DOHH2 (cell line): ENCODE measurements at regions not wholly inside any gene's neighbourhood (a gene's known extent, or its start where the extent isn't known, plus 50 kb on each side); places are given as distances from the start of the nearest gene placed in this dataset.
"Not testable (repeated sequence)": the region's sequence is repeated elsewhere in the genome, so short reads cannot be mapped to it uniquely, and the experiment has no call there.

Source experiments
- H3F3A ChIP-seq: fragments of 200-600 bp; sonication (generic), shearing (Covaris generic); 2 replicates; pipeline ENCODE4 v1.6.0; 2016; ENCODE audit warnings: antibody characterized with exemption, mild to moderate bottlenecking; ENCODE audit not compliant: control insufficient read depth, insufficient read depth
- H3K27ac ChIP-seq: fragments of 200-600 bp; sonication (generic); 2 replicates; pipeline ENCODE4 v1.5.1; 2014; ENCODE audit warnings: low read depth, mild to moderate bottlenecking, low read length, moderate library complexity
- H3K27me3 ChIP-seq: fragments of 200-600 bp; sonication (generic); 2 replicates; pipeline ENCODE4 v1.6.1; 2014; ENCODE audit warnings: mild to moderate bottlenecking, low read length, mixed read lengths; ENCODE audit not compliant: control insufficient read depth
- H3K36me3 ChIP-seq: fragments of 200-600 bp; sonication (generic); 2 replicates; pipeline ENCODE4 v1.6.1; 2014; ENCODE audit warnings: mild to moderate bottlenecking, low read length, moderate library complexity, mixed read lengths; ENCODE audit not compliant: control insufficient read depth
- H3K4me1 ChIP-seq: fragments of 200-600 bp; sonication (generic); 2 replicates; pipeline ENCODE4 v1.6.1; 2014; ENCODE audit warnings: mild to moderate bottlenecking, low read length, mixed read lengths; ENCODE audit not compliant: control insufficient read depth
- H3K4me2 ChIP-seq: fragments of 200-600 bp; sonication (generic); 2 replicates; pipeline ENCODE4 v1.6.0; 2014; ENCODE audit warnings: mild to moderate bottlenecking, low read length, moderate library complexity
- H3K4me3 ChIP-seq: fragments of 200-600 bp; sonication (generic); 2 replicates; pipeline ENCODE4 v1.5.1; 2014; ENCODE audit warnings: mild to moderate bottlenecking, low read length, mixed read lengths
- H3K79me2 ChIP-seq: fragments of 200-600 bp; sonication (generic); 2 replicates; pipeline ENCODE4 v1.6.1; 2014; ENCODE audit warnings: mild to moderate bottlenecking, low read length, mixed read lengths; ENCODE audit not compliant: control insufficient read depth
- H3K9me2 ChIP-seq: fragments of 200-600 bp; sonication (generic); replicated peaks from 2 replicates; pipeline ENCODE4 v1.6.1; 2014; ENCODE audit warnings: mild to moderate bottlenecking, low read length, mixed read lengths; ENCODE audit not compliant: control insufficient read depth
- H3K9me3 ChIP-seq: fragments of 200-600 bp; sonication (generic); 2 replicates; pipeline ENCODE4 v1.6.1; 2014; ENCODE audit warnings: antibody characterized with exemption, low read length, mixed read lengths; ENCODE audit not compliant: control insufficient read depth, insufficient read depth
- H4K20me1 ChIP-seq: fragments of 200-600 bp; sonication (generic); 2 replicates; pipeline ENCODE4 v1.6.0; 2014; ENCODE audit warnings: low read depth, mild to moderate bottlenecking, antibody characterized with exemption, low read length, moderate library complexity; ENCODE audit not compliant: control insufficient read depth, insufficient read depth
- CTCF ChIP-seq: fragments of 200-600 bp; sonication (generic); IDR thresholded peaks from one replicate; pipeline ENCODE4 v1.5.1; 2014; ENCODE audit warnings: antibody characterized with exemption, mild to moderate bottlenecking, low read depth, low read length; ENCODE audit not compliant: poor library complexity, severe bottlenecking
- EZH2phosphoT487 ChIP-seq: fragments of 200-600 bp; sonication (generic); IDR thresholded peaks from 2 replicates; pipeline ENCODE4 v1.6.1; 2017; ENCODE audit warnings: borderline replicate concordance, mild to moderate bottlenecking, antibody characterized with exemption, low read length, moderate library complexity, mixed read lengths

DNA sequence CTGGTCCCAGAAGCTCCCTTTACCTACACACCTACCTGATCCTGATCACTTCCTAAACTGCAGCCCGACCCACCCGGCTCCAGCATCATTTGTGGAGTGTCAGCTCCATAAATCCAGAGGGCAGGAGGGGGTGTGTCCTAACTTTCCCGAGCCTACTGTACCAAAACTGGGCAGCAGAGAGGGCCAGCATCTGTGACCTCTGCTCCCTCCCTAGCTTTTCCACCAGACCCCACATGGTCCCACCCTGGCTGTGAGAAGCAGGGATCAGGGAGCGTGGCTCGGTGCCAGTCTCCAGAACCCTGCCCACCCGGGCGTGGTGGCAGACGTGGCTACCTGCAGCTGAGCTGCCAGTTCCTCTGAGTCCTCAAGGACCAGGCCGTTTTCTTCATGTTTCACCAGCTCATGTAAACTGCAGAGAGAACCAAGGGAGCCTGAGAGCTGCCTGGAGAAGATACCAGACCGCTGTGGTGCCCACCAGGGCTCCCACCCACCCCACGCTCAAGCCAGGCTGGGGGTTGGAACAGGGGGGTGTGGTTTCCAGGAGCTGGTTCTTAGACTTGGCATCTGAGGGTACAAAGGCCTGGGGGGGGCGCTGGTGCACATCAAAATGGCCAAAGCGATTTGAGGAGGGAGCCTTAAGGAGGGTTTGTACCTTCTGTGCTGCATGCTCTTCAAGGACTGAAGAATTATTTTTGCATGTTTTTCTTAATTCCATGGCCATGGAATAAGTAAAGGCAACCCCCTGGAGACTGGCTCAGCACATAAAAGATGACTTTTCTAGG is 76.7 kb upstream of the DRD5 start:
- Histone ChIP-seq H3K36me3 (no peaks in the 10 kb centered on the region), H3K4me3 (no peak overlapping the region), H3K4me2 (no peak overlapping the region), H3K9me2 (no peaks in the 10 kb centered on the region), H3K4me1 (peaks cover 3% of the 10 kb centered on the region), H3K79me2 (no peaks in the 10 kb centered on the region), H3F3A (no peaks in the 10 kb centered on the region), H3K9me3 (no peaks in the 10 kb centered on the region), H3K27ac (no peak overlapping the region), H4K20me1 (no peaks in the 10 kb centered on the region), H3K27me3 (no peaks in the 10 kb centered on the region)
- TF ChIP-seq EZH2phosphoT487 (no peak), CTCF (no peak)

DNA sequence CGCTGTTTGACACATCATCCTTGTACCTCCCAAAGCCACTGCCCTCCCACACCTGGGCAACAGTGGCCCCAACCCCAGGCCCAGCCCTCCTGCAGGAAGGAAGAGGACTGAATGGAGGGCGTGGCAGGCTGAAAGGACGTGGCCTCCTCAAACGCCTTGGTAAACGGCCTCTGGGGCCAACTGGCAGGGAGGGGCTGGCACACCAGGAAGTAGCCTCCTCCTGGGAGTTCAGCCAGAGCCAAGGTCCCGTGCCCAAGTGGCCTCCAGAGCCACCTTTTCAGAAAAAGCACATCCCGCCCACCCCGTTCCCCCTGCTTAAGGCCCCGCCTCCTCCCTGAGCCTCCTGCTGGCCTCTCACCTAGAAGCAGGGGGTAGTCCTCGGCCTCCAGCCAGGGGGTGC is 74.2 kb upstream of the DRD5 start:
- not testable (repeated sequence) for H3K4me3 ChIP-seq, H3K27ac ChIP-seq, H3K4me2 ChIP-seq, H3K4me1 ChIP-seq, H3K79me2 ChIP-seq, H3F3A ChIP-seq, H3K27me3 ChIP-seq, H4K20me1 ChIP-seq, H3K9me3 ChIP-seq, H3K36me3 ChIP-seq, H3K9me2 ChIP-seq

DNA sequence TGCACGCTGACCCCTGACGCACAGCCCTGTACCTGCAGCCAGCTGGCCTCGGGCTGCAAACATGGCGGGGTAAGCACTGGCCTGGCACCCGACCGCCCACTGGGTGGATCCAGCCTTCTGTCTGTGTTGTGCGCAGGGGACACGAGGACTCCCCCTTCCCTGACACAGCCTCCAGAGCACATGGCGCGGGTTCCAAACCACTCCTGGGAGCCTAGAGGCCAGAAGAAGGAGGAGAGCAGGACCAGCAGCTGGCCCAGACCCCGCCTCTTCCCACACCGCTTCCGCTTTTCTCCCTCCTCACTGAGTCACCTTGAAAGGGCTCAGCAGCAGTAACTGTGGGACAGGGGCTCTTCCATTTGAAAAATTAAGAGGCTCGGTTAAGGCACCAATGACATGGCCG is 73.5 kb upstream of the DRD5 start:
- not testable (repeated sequence) for H3K79me2 ChIP-seq, H3K27ac ChIP-seq, H4K20me1 ChIP-seq, H3F3A ChIP-seq, H3K27me3 ChIP-seq, H3K4me1 ChIP-seq, H3K4me2 ChIP-seq, H3K36me3 ChIP-seq, H3K4me3 ChIP-seq, H3K9me2 ChIP-seq, H3K9me3 ChIP-seq

GRCh38 chr4:9709724-9710123 is 71.7 kb upstream of the DRD5 start:
- Histone ChIP-seq H3K4me3 (no peak overlapping the region), H3K27me3 (no peaks in the 10 kb centered on the region), H3K36me3 (no peaks in the 10 kb centered on the region), H3K27ac (no peak overlapping the region), H3K9me3 (no peaks in the 10 kb centered on the region), H3K4me2 (no peak overlapping the region), H4K20me1 (no peaks in the 10 kb centered on the region), H3K4me1 (no peaks in the 10 kb centered on the region), H3F3A (no peaks in the 10 kb centered on the region), H3K79me2 (no peaks in the 10 kb centered on the region), H3K9me2 (no peaks in the 10 kb centered on the region)
- TF ChIP-seq CTCF (no peak), EZH2phosphoT487 (no peak)

DNA sequence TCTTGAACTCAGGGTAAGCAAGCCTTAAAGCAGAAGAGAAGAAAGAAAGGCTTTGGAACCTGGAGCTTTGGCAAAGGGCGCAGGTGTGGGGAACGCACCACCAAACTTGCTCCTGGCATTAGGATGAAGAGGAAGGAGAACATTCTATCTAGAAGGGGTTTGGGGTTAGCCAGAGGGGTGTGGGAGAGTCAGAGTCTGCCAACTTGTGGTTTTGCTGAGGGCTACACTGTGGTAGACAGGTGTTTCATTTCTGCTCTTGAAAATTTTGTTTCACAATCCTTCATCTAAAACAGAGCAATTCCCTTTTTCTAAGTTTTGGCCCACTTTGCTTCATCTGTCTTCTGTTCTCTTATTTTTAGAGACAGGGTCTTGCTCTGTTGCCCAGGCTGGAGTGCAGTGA is 66.2 kb upstream of the DRD5 start:
- not testable (repeated sequence) for H3K4me2 ChIP-seq, H3K36me3 ChIP-seq, H3K9me3 ChIP-seq, H3K4me3 ChIP-seq, H3K27me3 ChIP-seq, H3K4me1 ChIP-seq, H3K79me2 ChIP-seq, H3F3A ChIP-seq, H4K20me1 ChIP-seq, H3K27ac ChIP-seq, H3K9me2 ChIP-seq
